HG03342 (cell line): ENCODE measurements at regions not wholly inside any gene's neighbourhood (a gene's known extent, or its start where the extent isn't known, plus 50 kb on each side); places are given as distances from the start of the nearest gene placed in this dataset.
"Not testable (repeated sequence)": the region's sequence is repeated elsewhere in the genome, so short reads cannot be mapped to it uniquely, and the experiment has no call there.

Experiments
- ATAC-seq: cut with Tn5 transposase; IDR thresholded peaks from one replicate; pipeline ENCODE4 v1.9.1; 2021; ENCODE audit warnings: mild to moderate bottlenecking, moderate library complexity; ENCODE audit not compliant: unreplicated experiment

DNA sequence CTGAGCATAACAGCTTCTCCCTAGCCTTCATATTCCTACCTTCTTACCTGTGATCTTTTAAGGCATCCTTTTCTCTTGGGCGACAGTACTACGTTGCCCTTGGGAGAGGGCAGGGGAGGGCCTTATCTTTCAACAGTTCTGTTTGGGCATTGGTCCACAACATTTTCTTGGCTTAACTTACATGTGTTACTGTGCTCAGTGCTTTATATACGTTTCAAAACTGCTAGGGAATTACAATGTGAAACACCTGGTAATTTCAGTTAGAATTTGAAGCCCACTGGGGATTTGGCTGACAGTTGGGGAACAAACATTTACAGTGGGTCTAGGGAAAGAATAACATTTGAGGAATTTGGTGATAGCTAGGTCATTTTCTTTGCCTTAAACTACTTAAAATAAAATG lies 667.1 kb downstream of the PRIM2 start:
- ATAC-seq: not testable (repeated sequence)

DNA sequence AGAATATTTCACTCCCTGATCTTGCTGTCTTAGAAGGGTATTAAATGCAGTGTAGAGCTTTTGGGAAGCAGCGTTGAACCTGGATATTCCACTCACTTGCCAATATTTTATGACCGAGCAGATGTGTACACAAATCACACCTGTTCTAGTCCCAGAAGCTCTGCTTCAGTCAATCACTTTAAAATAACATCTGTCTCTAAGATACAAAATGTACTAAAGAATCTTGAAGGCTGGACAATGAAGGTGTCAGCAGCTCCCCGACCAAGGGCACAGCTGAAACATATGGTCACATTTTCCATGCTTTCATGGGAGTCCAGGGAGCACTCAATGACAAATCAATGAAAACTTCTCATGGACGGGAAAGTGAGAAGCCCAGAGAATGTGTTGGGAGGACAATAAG lies 668.3 kb downstream of the PRIM2 start:
- ATAC-seq: not testable (repeated sequence)

DNA sequence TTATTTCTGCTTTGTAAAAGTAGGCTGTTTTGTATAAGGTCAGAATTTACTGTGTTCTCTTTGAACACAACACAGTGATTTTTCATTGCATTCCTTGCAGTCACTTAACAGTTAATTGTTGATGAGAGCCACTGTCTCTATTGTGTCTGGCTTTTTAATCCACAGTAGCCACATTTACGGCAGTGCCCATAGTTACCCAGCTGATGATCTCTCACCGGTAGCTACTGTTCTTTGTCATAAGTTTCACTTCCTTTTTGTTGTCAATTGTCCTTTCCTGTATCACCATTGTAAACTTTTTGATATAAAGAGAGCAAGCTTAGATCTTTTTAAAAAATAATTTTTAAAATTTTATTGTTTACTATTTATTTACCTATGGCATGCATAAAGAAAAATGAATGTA lies 669.2 kb downstream of the PRIM2 start:
- ATAC-seq: peak; percentile 99

DNA sequence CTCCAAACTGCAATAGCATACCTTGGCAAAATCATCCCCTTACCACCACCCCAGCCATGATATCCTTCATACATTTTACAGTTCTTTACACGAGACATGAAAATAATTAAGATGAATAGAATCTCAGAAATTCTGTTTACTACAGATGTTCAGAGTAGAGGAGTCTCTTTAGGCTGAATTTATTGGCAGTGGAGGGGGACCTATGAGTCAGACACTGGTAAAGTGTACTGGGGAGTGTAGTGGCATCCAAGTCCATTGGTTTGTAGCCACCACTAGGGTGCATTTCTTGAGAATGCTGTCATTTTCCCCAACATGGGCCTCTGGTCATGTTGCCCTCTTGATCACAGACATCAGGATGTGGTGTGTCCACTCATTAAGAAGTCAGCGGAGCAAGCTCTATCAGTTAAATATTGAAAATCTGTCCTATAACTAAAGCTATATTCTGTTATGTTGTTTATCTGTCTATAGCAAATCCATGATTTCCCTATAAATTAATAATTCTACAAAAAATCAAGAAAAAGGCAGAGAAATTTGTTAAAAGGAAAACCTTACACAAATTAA lies 672.2 kb downstream of the PRIM2 start:
- ATAC-seq: not testable (repeated sequence)

DNA sequence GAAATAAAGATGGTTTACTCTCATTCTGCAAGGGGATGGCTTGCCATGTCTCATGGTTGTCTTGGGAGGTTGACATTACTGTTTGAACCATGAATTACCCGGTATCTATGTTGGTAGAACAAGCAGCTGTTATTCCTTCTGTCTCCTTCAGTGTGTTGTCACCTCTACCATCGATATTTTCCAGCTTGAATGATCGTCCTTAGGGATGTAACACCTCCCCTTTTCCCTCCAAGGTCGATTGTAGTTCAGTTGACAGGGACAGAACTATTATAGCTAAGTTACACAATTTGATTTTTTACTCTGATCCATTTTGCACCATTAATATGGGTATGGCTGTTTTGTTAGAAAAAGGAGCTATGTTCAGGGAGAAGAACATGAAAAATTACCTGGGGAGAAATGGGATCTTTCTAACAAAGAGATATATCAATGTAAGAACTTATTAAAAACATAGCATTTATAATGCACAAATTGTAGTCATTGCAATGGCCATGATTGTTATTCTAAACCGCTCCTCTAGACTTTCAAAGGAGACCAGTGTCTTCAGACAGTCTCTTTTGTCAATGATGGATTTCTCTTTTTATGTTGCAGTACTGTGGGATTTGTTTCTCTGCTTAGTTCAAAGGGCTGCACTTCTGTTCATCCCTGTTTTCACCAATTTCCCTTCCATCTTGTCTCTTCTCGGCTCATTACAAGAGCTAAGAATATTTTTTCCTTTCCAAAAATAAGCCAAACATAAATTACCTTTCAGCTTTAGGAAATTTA lies 681.6 kb downstream of the PRIM2 start:
- ATAC-seq: not testable (repeated sequence)

DNA sequence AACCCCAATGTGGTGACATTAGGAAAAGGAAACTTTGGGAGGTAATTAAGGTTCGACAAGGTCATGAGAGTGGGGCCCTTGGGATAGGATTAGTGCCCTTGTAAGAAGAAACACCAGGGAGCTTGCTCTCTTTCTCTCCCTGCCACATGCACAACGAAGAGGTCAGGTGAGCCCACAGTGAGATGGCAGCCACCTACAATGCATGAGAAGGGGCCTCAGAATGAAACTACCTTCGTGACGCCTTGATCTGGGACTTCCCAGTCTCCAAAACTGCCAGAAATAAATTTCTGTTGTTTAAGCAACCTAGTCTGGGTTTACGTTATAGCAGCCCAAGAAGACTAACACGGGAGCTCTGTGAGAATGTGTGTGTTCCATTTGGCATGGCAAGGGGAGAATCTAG lies 682.8 kb downstream of the PRIM2 start:
- ATAC-seq: not testable (repeated sequence)

DNA sequence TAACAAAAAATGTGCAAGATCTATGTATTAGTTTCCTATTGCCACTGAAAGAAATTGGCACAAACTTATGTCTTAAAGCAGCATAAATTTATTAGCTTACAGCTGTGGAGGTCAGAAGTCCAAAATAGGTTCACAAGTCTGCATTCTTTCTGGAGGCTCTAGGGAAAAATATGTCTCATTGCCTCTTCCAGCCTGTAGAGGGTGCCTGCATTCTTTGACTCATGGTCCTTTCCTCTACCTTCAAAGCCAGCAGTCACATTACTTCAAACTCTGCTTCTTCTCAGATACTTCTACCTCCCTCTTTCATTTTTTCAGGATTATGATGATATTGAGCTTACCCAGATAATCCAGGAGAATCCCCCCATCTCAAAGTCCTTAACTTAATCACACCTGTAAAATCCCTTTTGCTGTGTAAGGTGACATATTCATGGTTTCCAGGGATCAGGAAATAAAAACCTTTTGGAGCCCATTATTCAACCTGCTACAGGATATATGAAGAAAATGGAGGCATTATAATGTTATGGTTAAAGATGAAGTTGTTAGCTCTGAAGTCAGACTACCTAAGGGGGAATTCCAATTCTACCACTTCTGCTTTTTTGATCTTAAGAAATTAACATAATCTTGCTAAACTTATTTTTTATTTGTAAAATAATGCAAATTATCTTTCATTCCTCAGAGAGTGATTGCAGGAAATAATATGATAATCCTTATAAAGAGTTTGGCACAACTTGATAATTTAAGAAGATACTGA lies 686.2 kb downstream of the PRIM2 start:
- ATAC-seq: peak; percentile 60

DNA sequence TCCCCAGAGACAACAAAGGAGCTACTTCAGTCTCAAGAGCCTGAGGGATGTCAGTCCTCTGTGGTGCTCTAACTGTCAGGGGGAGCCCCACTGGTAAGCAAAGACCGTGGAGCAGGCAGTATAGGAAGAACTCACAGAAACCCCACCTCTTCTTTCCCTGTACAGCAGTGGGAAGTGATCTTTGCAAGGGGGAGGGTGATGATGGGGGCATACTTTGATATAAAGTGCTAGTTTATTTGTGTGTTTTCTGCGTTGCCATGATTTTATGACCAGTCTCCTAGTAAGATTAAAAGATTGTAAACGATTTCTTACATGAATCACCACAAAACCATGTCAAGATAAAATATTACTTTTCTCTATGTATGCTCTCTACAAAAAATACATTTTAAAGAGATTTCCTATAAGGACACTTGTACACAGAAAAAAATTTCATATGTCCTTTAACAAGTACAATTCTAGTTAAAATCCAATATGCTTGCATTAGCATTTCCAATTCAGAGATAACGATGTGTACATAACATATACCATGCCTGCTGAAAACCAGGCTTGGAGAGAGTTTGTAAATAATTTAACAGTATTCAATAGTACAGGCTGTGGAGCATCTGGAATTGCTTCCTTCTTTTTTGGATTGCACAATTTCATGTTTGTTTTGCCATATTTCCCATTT lies 690.0 kb downstream of the PRIM2 start:
- not testable (repeated sequence) for ATAC-seq

DNA sequence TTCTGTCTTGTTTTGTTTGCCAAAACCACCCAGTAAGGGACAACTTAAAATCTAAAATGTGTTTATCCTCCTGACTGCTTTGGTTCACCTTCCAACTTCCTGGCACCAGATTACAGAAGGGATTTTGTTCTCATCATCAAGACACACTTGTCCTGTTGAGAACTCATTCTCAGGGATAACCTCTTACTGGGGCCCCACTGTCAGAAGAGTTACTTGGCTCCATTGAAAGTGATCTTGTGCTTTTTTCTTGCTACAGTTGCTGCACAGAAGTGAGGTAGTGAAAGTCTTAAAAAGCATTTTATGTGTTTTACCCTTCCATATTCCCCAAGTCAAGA lies 690.5 kb downstream of the PRIM2 start:
- not testable (repeated sequence) for ATAC-seq

DNA sequence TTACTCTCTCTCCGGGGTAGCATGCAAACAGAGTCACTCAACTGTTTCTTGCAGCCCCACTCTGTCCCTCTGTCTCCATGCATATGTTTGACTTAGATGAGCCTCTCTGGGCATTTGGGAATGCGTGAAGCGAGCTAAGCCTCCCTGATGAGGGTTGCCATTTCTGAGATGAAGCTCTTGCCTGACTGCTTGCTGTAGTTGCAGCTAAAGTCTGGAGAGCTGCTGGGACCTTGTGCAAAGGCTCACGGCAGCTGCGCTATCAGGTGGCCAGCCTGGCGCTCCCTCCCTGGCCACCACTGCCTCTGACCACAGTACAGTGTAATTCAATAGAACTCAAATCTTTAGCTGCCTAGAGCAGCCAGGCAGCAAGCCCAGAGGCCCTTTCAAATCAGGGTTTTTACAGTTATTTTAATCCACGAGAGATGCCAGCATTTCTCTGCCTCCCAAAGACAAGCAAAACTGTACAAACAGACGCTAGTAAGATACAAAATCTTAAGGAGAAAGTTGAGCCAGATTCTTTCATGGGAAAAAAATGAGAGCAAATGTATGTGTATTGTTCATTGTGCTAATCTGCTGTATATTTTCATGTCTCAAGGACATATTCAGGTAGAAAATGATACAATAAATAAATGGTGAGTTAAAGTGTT lies 694.6 kb downstream of the PRIM2 start:
- ATAC-seq: not testable (repeated sequence)

DNA sequence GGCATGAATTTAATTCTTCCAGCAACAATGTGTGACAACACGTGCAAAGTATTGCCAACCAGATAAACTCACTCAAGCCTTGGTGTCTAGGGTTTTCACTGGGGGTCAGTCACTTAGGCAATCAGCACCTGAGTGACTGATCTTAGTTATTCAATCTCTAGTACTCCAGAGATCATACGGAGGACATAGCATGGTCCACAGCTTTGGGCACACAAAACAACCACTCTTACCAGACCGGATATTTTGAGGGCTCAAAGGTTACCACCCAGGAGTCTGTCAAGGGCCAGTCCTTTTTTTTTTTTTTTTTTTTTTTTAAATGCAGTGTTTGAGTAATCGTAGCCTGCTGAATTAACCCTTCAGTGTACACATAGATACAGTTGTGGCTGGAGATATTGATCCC lies 699.2 kb downstream of the PRIM2 start:
- not testable (repeated sequence) for ATAC-seq

DNA sequence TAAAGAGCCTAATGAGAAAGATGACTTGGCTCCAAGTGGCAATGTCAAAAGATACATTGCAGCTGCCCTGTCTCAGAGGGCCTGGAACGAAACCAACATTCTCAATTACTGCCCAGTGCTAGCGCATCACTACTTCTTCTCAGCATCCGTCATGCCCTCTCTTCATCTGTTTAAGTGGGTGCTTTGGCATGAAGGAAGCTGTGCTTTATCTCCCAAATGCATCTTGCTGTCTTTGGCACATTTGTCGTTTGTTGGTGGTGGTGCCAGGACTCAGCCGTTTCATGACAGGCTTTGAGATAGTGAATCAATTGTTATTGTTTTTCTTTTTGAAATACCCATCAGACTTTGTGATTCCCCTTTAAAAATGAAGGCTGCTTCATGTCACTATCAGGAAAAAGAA lies 710.8 kb downstream of the PRIM2 start:
- not testable (repeated sequence) for ATAC-seq

DNA sequence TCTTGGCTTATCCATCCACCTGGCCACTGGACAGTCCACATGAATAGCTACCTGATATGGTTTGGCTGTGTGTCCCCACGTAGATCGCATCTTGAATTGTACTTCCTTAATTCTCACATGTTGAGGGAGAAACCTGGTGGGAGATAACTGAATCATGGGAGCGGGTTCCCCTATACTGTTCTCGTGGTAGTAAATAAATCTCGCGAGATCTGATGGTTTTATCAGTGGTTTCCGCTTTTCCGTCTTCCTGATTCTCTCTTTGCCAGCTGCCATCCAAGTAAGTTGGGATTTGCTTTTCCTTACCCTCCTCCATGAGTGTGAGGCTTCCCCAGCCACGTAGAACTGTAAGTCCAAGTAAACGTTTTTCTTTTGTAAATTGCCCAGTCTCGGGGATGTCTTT lies 720.8 kb downstream of the PRIM2 start:
- ATAC-seq: not testable (repeated sequence)

DNA sequence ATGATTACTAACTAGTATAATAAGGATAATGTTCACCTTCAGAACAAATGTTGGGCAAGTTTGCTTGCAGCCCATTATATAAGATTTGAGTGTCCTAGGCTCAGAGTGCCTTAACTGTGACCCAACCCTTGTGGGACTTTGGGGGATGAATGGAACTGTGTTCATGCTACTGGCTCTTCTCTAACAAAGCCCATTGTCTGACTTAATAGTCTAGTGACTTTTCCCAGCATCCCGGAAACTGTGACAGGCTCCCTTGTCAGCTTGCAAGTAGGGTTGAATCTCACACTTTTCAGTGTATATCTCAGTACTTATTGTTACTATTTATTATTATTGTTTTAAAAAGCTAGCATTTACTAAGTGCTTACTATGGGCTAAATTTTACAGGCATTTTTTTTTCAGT lies 729.2 kb downstream of the PRIM2 start:
- ATAC-seq: not testable (repeated sequence)

DNA sequence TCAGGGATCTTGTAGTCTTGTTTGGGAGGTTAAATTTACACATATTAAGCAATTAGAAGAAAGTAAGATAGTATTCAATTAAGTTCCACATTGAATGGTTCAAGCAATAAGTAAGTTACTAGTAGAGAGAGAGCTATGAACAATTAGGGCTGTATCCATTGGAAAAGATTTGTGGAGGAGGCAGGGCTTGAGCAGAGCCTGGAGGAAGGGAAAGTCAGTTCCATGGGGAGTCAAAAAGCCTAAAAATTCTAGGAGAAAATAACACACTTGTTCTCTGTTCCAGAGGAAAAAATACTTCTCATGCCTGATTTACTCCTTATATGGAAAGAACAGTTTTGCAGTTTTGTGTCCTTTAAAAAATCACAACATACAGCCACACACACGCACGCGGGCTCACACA lies 730.0 kb downstream of the PRIM2 start:
- ATAC-seq: not testable (repeated sequence)

DNA sequence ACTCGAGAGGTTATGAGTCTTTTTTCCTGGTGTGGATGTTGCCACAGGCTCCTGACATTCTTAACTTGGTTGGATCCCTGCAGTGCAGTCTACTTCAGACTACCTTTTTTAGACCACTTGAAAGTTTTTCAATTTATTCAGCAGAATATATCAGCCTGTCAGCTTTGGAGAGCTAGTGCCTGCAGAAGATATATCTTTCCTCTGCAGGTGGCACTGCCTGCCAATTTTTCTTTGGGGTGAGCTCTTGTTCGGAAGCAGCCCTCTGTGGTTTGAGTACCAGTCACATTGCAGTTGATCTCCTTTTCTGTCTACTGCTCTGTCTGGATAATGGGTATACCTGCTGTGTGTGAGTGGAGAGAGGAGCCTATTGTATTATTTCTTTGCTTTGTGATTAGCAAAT lies 730.4 kb downstream of the PRIM2 start:
- ATAC-seq: not testable (repeated sequence)

DNA sequence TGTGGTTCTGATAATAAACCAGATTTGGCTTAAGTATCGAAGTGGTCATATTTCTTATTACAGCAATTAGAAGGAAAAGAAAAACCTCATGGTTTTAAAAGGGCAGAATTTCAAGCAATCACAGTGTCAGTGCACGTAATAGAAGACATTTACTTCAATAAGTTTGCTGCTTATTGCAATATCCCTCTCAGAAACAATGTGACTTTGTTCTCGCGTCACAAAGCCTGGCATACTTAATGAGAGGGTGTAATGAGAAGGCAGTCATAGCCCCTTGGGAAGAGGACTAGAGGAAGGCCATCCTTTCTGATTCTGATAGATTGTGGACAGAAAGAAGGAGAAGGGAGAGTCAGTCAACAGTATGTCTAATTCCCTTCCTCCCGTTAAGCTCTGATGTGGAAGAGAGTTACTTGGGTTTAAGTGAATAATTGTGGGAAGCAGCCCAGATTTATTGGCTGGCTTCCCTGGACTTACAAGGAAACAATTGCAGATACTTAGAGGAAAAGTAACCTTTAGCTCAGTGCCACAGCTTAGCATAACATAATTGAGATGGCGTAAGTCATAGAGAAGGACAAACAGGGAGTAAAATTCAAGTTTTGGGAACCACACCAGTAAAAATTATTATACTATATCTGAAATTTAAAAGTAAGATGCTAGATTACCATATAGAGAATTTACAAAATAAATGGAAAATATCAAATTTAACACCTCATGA lies 738.2 kb downstream of the PRIM2 start:
- not testable (repeated sequence) for ATAC-seq

DNA sequence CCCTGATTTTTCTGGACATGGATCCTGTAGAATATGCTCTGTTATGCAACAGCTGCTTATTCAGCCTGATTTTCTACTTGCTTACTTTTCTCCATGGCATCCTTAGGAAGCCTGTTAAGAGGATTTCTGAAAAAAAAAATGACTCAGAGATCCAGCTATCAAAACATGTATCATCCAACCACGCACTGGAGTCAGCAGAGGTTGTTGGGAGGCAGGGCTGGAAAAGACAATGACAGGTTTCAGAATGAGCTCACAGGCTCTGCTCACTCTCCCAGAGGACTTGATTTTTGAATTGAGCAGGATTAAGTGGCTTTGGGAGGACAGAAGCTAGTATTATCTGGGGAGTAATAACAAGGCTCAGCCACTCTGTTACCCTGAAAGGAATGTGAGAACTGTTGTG lies 742.3 kb downstream of the PRIM2 start:
- not testable (repeated sequence) for ATAC-seq

DNA sequence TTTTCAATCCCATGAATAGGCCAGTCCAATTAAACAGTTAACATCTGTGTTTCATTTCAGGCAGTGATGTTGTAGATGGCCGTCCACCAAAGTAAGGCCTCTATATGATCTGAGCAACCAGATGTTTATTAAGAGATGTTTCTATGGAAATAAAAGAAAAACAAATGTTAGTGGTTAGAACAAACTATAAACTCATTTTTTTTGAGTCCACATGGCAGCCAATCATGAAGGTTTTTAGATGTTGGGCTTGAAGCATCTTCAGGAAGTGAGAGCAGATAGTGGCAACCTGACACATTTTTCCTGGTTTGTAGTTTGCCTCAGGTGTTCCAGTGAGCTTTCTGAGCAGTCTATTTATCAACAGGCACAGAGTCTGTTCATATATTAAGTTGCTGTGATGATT lies 746.1 kb downstream of the PRIM2 start:
- ATAC-seq: not testable (repeated sequence)

DNA sequence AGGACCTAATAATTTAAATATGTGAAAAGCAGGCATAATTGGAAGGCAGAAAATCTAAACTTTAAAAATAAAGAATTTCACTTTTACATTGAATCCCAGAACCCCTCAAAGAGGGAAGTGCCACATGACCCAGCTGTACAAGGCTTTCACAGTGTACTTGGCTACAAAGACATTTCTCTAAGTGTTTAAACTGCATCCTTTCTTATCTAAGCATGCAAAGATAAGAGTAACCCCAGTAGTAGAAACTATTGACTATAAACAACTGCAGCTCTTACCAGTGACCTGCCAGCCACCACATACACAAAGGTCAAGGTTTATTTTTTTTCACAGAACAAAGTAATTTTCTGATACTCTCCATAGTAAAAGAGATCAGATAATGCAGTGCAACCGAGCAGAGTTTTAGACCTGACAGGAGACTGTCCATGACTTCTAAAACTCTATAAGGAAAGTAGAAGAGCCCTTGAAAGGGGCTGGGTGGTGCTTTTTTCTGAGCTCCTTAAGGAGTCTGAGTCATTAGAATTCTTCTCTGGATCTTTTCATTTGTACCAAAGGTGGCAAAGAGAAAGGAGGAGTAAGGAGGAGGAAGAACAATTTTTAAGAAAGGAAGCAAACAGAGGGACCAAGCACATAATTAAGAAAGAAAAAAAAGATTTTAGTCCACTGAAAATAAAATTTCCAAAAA lies 750.6 kb downstream of the PRIM2 start:
- not testable (repeated sequence) for ATAC-seq
